ENCODE measurements at regions not wholly inside any gene's neighbourhood (a gene's known extent, or its start where the extent isn't known, plus 50 kb on each side); places are given as distances from the start of the nearest gene placed in this dataset.
"Not testable (repeated sequence)": the region's sequence is repeated elsewhere in the genome, so short reads cannot be mapped to it uniquely, and the experiment has no call there.

DNA sequence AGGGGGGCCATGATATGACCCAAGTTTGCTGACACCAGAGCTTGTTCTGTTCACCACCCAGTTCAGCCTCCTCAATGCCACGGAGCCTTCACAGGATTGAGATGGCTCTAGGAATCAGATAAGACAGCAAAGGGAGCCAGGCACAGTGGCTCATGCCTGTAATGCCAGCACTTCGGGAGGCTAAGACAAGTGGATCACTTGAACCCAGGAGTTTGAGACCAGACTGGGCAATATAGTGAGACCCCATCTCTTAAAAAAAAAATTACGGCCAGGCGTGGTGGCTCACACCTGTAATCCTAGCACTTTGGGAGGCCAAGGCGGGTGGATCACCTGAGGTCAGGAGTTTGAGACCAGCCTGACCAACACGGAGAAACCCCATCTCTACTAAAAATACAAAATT lies 67.5 kb upstream of the USP9X start:
- TF ChIP-seq, protein P1, sequence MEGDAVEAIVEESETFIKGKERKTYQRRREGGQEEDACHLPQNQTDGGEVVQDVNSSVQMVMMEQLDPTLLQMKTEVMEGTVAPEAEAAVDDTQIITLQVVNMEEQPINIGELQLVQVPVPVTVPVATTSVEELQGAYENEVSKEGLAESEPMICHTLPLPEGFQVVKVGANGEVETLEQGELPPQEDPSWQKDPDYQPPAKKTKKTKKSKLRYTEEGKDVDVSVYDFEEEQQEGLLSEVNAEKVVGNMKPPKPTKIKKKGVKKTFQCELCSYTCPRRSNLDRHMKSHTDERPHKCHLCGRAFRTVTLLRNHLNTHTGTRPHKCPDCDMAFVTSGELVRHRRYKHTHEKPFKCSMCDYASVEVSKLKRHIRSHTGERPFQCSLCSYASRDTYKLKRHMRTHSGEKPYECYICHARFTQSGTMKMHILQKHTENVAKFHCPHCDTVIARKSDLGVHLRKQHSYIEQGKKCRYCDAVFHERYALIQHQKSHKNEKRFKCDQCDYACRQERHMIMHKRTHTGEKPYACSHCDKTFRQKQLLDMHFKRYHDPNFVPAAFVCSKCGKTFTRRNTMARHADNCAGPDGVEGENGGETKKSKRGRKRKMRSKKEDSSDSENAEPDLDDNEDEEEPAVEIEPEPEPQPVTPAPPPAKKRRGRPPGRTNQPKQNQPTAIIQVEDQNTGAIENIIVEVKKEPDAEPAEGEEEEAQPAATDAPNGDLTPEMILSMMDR (IDR thresholded peaks at IDR 0.05): not testable (repeated sequence)
- not testable (repeated sequence) for TF ChIP-seq POLR2AphosphoS5 (IDR thresholded peaks at IDR 0.05)

Measured in gastroesophageal sphincter (tissue), 3 donors.